DMS 273 (cell line): ENCODE measurements at regions not wholly inside any gene's neighbourhood (a gene's known extent, or its start where the extent isn't known, plus 50 kb on each side); places are given as distances from the start of the nearest gene placed in this dataset.
A peak's percentile ranks its signal among the peaks of the same experiment; 100 is the strongest.
"Not testable (repeated sequence)": the region's sequence is repeated elsewhere in the genome, so short reads cannot be mapped to it uniquely, and the experiment has no call there.

ENCODE experiments used
- DNase-seq: peaks from one replicate; lab custom pipeline; 2025; ENCODE audit not compliant: unreplicated experiment; lab: John Stamatoyannopoulos, UW

- DNase-seq, result peak; percentile 29
These were observed 53.4 kb downstream of the HES1 start for GRCh38 chr3:194189243-194189791.

DNA sequence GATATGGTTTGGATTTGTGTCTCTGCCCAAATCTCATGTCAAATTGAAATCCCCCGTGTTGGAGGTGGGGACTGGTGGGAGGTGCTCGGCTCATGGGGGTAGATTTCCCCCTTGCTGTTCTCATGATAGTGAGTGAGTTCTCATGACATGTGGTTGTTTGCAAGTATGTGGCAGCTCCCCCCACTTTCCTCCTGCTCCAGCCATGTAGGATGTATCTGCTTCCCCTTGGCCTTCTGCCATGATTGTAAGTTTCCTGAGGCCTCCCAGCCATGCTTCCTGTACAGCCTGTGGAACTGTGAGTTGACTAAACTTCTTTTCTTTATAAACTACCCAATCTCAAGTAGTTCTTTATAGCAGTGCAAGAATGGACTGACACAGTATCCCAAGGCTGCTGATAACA lies 55.9 kb downstream of the HES1 start:
- DNase-seq, result not testable (repeated sequence)

DNA sequence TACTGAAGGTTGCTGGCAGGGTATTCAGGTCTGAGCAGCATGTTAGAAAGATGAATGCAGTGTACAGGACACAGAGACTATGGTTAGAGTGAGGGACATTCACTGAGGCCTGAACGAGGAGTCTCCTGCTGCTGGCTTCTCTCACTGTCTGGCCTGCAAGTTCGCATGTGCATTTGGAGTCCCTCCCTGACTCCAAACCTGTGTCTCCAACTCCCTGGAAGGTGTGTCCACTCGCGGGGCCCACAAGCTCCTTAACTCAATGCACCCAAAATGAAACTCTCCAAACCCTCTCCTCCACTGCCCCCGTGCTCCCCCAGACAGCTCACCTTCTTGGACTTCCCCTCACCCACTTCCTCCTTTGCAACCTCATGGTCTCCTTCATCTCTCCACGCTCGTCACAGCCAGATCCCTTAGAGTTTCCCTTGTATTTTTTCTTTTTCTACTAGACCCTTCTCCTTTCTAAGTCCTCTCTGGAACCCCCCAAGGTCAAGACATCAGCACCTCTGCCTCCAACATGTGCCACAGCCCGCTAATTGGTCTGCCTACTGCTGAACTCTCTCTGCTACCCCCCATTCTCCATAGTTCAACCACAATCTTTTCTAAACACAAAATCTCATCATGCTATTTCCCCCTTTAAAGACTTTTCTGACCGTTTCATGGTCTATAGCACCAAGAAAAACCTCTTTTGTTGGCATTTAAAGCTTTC lies 58.3 kb downstream of the HES1 start:
- no peak for DNase-seq

GRCh38 chr3:194194757-194195085 lies 58.8 kb downstream of the HES1 start:
- DNase-seq, result no peak

- DNase-seq, result no peak
These were observed 59.7 kb downstream of the HES1 start for GRCh38 chr3:194195611-194196010.

- no peak for DNase-seq
These were observed 60.9 kb downstream of the HES1 start for GRCh38 chr3:194196876-194197275.

GRCh38 chr3:194197396-194197960 lies 61.5 kb downstream of the HES1 start:
- no peak for DNase-seq

DNA sequence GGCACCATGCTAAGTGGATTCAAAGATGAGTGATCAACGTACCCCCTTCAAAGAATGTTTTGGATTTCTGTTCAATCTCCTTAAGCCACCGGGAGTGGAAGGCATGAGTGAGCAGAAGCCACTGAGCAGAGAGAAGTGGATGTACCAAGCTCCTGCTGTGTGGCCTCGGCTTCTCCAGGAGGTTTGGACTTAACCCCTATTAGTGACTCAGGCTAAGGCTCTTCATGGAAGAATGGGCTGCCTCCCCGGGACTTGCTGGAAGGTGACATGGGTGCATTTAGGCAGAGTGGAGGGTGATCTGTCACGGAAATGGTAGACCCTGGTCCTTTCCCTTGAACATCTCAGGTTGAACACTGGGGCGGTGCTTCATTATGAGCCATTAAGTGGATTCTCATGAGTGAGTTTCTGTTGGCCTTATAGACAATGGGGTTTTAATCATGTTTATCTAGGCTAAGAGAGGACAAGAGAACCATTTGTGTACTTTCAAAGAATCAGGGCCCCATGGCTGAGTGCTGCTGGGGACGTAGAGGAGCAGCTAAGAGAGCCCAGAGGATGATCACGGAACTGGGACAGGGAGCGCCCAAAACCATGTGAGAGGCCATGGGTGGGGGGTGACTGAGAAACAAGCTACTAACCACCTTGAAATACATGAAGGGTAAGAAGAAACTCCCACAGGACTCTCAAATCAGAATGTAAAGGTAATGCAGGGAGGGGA lies 62.2 kb downstream of the HES1 start:
- no peak for DNase-seq

- DNase-seq, result no peak
These were observed 63.0 kb downstream of the HES1 start for GRCh38 chr3:194198938-194199337.

DNA sequence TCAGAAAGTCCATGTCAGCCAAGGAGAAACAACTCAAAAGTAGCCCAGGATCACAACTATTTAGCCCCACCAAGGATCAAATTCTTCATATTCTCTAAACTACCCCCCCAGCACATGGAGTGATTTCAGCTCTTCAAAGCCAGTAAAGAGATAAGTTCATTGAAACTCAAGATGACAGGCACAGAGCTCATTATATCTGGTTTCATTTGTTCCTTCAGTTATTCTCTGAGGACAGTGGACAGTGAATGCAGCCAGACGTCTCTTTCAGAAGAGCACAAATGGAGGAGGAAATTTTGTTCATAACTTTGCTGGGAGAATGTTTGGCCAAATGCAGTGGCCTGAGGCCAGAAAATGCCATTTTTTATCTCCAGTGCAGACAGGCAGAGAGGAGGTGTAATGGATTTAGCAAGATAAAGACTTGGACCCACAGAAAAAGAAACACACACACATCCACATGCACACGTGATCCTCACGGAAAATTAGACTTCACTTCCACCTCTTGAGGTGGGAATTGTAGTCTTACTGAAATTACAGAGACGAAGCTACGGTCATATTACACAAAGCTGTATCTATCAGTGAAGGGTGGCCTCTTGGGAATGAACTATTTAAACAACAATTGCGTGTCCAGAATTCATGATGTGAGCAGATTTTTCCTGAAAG lies 64.6 kb downstream of the HES1 start:
- DNase-seq, result no peak

GRCh38 chr3:194201953-194202666 lies 66.2 kb downstream of the HES1 start:
- no peak for DNase-seq

- DNase-seq, result no peak
These were observed 67.6 kb downstream of the HES1 start for GRCh38 chr3:194203482-194204041.

DNA sequence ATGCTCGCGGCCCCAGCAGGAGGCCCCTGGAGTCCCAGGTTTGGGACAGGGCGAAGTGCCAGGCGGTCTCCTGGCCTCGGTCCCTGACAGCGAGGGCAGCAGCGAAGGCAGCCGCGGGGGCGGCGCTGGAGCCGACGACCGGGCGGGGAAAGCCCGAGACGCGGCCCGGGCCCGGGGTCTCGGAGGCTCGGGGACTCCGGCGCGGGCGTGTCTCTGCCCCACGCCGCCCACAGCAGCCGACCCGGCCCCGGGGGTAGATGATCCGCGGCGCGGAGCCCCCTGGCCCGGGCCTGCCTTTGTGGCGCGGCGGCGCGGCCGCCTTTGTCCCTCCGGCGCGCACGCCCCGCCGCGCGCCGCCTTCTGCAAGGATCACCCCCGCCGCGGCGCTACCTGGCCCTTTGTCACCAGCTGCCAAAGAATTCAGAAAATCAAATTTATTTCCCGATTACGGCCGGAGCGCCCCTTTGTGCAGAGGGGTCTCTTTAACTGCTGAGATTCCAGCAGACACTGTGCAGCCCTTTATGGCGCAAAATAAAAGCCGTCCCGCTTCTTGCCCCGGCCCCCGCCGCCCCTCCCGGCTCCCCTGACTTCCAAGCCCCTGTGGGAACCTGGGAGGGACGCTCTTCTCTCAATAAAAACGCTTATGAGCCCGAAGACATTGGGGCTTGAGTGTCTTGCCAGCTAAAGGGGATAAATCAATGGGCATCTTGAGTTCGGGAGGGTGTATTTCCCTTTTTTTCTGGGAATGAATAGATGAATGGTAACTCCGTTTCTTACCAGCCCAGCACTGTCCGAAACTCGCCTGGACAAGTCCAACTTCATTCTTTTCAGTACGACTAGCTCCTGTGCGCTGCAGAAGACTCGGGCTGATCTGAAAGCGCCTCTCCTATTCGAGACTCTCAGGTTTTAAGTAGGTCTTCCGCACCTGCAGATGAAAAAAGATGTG lies 68.4 kb downstream of the HES1 start:
- peak; percentile 77 for DNase-seq

DNA sequence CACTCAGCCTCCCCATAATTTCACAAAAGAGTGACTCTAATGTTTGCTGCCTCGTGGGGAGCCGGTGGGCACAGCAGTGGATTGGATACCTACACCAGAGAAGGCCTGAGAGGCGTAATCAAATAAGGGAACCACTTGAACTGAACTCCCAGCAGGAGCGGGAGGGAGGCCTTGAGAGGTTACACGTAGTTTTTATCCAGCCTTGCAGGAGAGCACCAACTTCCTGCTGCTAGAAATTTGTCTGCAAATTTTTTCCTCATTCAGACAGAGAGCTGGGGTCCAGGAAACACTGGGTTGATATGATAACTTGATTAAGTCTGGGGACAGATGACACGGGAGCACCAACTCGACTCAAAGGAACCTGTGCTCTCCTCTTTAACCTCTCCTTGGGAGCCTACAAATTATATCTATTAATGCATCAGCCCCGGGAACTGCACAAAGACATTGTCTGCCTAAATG lies 69.8 kb downstream of the HES1 start:
- peak; percentile 75 for DNase-seq

DNA sequence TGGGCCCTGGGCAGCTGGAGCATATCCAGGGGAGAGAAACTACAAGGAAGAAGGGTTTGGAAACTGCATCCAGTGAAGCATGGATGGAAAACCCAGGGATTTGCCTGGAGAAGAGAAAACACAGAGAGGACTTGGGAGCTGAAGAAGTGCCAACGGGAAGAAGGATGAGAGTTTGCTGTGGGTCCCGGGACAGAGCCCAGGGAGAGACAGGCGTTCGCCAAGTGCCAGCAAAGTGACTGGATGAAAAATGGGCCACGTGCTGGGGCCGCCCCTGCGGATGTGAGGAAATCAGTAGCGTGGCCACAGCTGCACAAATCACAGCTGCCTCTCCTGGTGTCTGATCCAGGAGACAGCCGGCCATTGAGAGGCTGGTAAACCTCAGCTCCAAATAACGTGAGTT lies 70.4 kb downstream of the HES1 start:
- DNase-seq, result no peak

DNA sequence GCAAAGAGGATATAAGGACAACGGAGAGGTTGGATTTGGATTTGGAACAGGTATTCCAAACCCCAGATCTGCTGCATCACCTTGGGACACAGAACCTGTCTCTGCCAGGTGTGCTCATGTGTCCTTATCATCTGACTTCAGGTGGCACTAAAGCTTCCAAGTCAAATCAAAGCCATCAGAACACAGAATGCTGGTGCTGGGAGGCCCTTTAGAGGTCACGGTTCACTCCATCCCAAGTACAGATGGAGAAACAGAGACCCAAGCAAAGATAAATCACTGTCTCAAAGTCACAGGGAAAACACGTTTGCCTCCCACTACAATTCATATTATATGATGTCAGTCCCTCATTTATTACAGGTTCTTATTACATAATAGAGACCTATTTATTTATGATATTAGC lies 72.8 kb downstream of the HES1 start:
- no peak for DNase-seq

- DNase-seq, result no peak
These were observed 76.4 kb downstream of the HES1 start for GRCh38 chr3:194212161-194212844.

DNA sequence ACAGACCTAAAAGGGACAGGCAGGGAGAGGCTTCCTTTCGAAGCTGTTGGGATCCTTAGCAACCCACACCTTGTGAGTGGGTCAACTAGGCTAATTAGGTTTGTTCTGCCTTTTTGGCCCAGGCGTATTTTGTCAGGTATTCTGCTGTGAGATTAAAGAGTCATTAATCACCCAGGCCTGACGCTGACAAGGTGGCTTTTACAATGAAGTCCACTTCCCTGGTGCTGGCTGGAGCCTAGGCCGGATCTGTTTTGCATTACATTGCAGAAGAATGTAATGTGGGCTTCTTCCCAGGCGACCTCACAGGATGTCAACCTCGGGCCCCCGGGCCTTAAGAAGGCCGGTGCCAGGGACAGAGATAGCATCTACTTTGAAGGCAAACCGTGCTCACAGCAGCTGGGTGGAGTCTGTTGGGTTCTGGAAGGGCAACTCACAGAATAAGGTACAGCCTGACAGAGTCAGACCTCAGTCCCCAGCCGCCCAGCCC lies 76.9 kb downstream of the HES1 start:
- DNase-seq, result no peak

GRCh38 chr3:194215392-194215791 lies 79.4 kb downstream of the HES1 start:
- DNase-seq, result no peak
